HCT116 (cell line): ENCODE measurements at regions not wholly inside any gene's neighbourhood (a gene's known extent, or its start where the extent isn't known, plus 50 kb on each side); places are given as distances from the start of the nearest gene placed in this dataset.

ENCODE experiments used
- CTCF ChIP-seq, 3 experiments: fragments of 200-600 bp in 1 of 3; sonication (generic) in 1 of 3; IDR thresholded peaks in 2 of 3; conservative IDR thresholded peaks in 1 of 3; 2 replicates each; pipeline ENCODE4 v1.5.1; 2012 to 2017; ENCODE audit warnings: low read depth in 2 of 3, low read length in 2 of 3, antibody characterized with exemption in 1 of 3, borderline replicate concordance in 1 of 3, control low read depth in 1 of 3, mild to moderate bottlenecking in 1 of 3, mixed read lengths in 1 of 3, mixed run types in 1 of 3, moderate library complexity in 1 of 3; ENCODE audit not compliant: insufficient read depth in 1 of 3
- EGR1 ChIP-seq: IDR thresholded peaks from 2 replicates; pipeline ENCODE4 v1.6.1; 2012; ENCODE audit warnings: low read depth
- EZH2 ChIP-seq: fragments of 200-600 bp; sonication (generic); IDR thresholded peaks from 2 replicates; pipeline ENCODE4 v1.6.1; 2017; ENCODE audit warnings: antibody characterized with exemption, mixed run types
- MAX ChIP-seq: IDR thresholded peaks from 2 replicates; pipeline ENCODE4 v1.6.1; 2012
- POLR2A ChIP-seq: IDR thresholded peaks from 2 replicates; pipeline ENCODE4 v1.7.0; 2011; ENCODE audit warnings: borderline replicate concordance; ENCODE audit not compliant: insufficient read depth, insufficient read length; ENCODE audit errors: extremely low read depth
- RAD21 ChIP-seq: IDR thresholded peaks from 2 replicates; pipeline ENCODE4 v1.6.1; 2012; ENCODE audit warnings: low read depth, mild to moderate bottlenecking
- REST ChIP-seq: IDR thresholded peaks from 2 replicates; pipeline ENCODE4 v1.6.1; 2012; ENCODE audit warnings: low read depth
- SIN3A ChIP-seq: IDR thresholded peaks from 2 replicates; pipeline ENCODE4 v1.6.1; 2012; ENCODE audit warnings: low read depth
- YY1 ChIP-seq: IDR thresholded peaks from 2 replicates; pipeline ENCODE4 v1.6.1; 2011; ENCODE audit warnings: low read length, low read depth, moderate library complexity, mild to moderate bottlenecking; ENCODE audit not compliant: insufficient replicate concordance; ENCODE audit errors: extremely low read depth
- ZFX ChIP-seq: fragments of 450-650 bp; IDR thresholded peaks from 2 replicates; pipeline ENCODE4 v1.6.1; 2017

GRCh38 chr9:78783743-78784142, 486.8 kb downstream of the PSAT1 start:
- TF ChIP-seq CTCF (IDR thresholded peaks at IDR 0.05 in 2 of 3, conservative IDR thresholded peaks at IDR 0.05 in 1 of 3; ENCODE audit: borderline replicate concordance in 1 of 3, insufficient read depth in 1 of 3, low read depth in 2 of 3, low read length in 2 of 3) (peak in 2 of 3 experiments; percentile 40 to 51; a peak in 3 of 6 replicates), POLR2A (no peak), SIN3A (no peak), YY1 (no peak), MAX (no peak), ZFX (no peak), EGR1 (no peak), REST (no peak), RAD21 (no peak), EZH2 (no peak)
